Endothelial cell of umbilical vein (primary cell): ENCODE measurements at regions not wholly inside any gene's neighbourhood (a gene's known extent, or its start where the extent isn't known, plus 50 kb on each side); places are given as distances from the start of the nearest gene placed in this dataset.

ENCODE experiments used
- BruUV-seq: library from RNA; stranded (reverse); fragments of 400-500 nt; replicated peaks from 2 replicates; lab custom pipeline; 2021; lab: Mats Ljungman, UMichigan
- CTCF ChIA-PET: fragments of 300-600, 350-600 bp; sonication (Branson Sonifier 250); formaldehyde crosslinking; loops from one replicate; lab custom pipeline; 2021; ENCODE audit warnings: antibody characterized with exemption, inconsistent platforms; lab: Charles Lee
- POLR2A ChIA-PET: fragments of 300-600, 350-600 bp; sonication (Branson Sonifier 250); formaldehyde crosslinking; loops from one replicate; lab custom pipeline; 2021; ENCODE audit warnings: antibody characterized with exemption, inconsistent platforms; lab: Charles Lee
- DNase-seq: peaks from one replicate; pipeline ENCODE4 v3.0.0-alpha.2; 2011; ENCODE audit warnings: low read depth, low spot score
- FAIRE-seq: peaks from 2 replicates; lab custom pipeline; 2011; peaks lifted over from hg19 to GRCh38; lab: Jason Lieb, UNC
- H2AFZ ChIP-seq: 2 replicates; pipeline ENCODE4 v1.6.0; 2012; ENCODE audit warnings: low read depth, low read length, control low read depth, inconsistent platforms
- H3K27ac ChIP-seq: 2 replicates; pipeline ENCODE4 v1.5.1; 2011; ENCODE audit warnings: low read depth, mild to moderate bottlenecking, control low read depth, low read length, moderate library complexity; ENCODE audit not compliant: insufficient read depth
- H3K27me3 ChIP-seq, 2 experiments: 2 replicates each; pipeline versions ENCODE4 v1.6.0 to v1.6.1; 2011; ENCODE audit warnings: low read length in 2 of 2, mixed read lengths in 1 of 2; ENCODE audit not compliant: control insufficient read depth in 2 of 2, insufficient read depth in 2 of 2
- H3K36me3 ChIP-seq, 2 experiments: 2 replicates in 1 of 2; 3 replicates in 1 of 2; pipeline ENCODE4 v1.5.1; 2011; ENCODE audit warnings: low read length in 2 of 2, mild to moderate bottlenecking in 1 of 2, moderate library complexity in 1 of 2; ENCODE audit not compliant: control insufficient read depth in 2 of 2, insufficient read depth in 2 of 2; ENCODE audit errors: extremely low read depth in 1 of 2
- H3K4me1 ChIP-seq: 3 replicates; pipeline ENCODE4 v1.5.1; 2011; ENCODE audit warnings: mild to moderate bottlenecking, low read length; ENCODE audit not compliant: control insufficient read depth, insufficient read depth; ENCODE audit errors: extremely low read depth
- H3K4me2 ChIP-seq: 2 replicates; pipeline ENCODE4 v1.6.1; 2011; ENCODE audit warnings: low read length, control low read depth, mixed read lengths; ENCODE audit not compliant: insufficient read depth
- H3K4me3 ChIP-seq, 3 experiments: fragments of 200-600 bp in 1 of 3; sonication (generic), shearing (Covaris generic) in 1 of 3; replicated peaks in 1 of 3; 2 replicates each; pipeline ENCODE4 v1.5.1; 2011 to 2016; ENCODE audit warnings: control low read depth in 3 of 3, low read length in 3 of 3, mild to moderate bottlenecking in 2 of 3, inconsistent platforms in 1 of 3, low read depth in 1 of 3, moderate library complexity in 1 of 3; ENCODE audit not compliant: insufficient read depth in 1 of 3
- H3K79me2 ChIP-seq: 2 replicates; pipeline ENCODE4 v1.6.0; 2012; ENCODE audit warnings: low read length, inconsistent platforms; ENCODE audit not compliant: control insufficient read depth, insufficient read depth
- H3K9ac ChIP-seq: replicated peaks from 2 replicates; pipeline ENCODE3; 2011; ENCODE audit warnings: low read length, control low read depth; ENCODE audit not compliant: insufficient read depth; ENCODE audit errors: extremely low read depth
- H3K9me1 ChIP-seq: replicated peaks from 3 replicates; pipeline ENCODE4 v1.6.0; 2011; ENCODE audit warnings: mild to moderate bottlenecking, low read length; ENCODE audit not compliant: control insufficient read depth, insufficient read depth; ENCODE audit errors: extremely low read depth
- H3K9me3 ChIP-seq: replicated peaks from 2 replicates; pipeline ENCODE4 v1.5.1; 2012; ENCODE audit warnings: low read length, inconsistent platforms; ENCODE audit not compliant: control insufficient read depth, insufficient read depth
- H4K20me1 ChIP-seq: replicated peaks from 2 replicates; pipeline ENCODE3; 2011; ENCODE audit warnings: mild to moderate bottlenecking, low read length; ENCODE audit not compliant: control insufficient read depth, insufficient read depth; ENCODE audit errors: extremely low read depth
- CTCF ChIP-seq, 2 donors: IDR thresholded peaks; 1 replicate in 1 of 2; 2 replicates in 1 of 2; pipeline ENCODE4 v1.5.1; 2011; ENCODE audit warnings: low read length in 2 of 2, mild to moderate bottlenecking in 2 of 2, moderate library complexity in 2 of 2, control low read depth in 1 of 2, inconsistent platforms in 1 of 2, low read depth in 1 of 2; ENCODE audit not compliant: insufficient read depth in 1 of 2; ENCODE audit errors: extremely low read depth in 1 of 2
- GATA2 ChIP-seq: IDR thresholded peaks from 2 replicates; pipeline ENCODE4 v1.7.0; 2011; ENCODE audit warnings: low read depth, mild to moderate bottlenecking, moderate library complexity, mixed read lengths, low read length; ENCODE audit not compliant: insufficient read length, insufficient read depth
- JUN ChIP-seq: IDR thresholded peaks from 2 replicates; pipeline ENCODE4 v1.6.1; 2011; ENCODE audit warnings: borderline replicate concordance, low read depth; ENCODE audit not compliant: insufficient read length, insufficient read depth
- MYC ChIP-seq: IDR thresholded peaks from one replicate; pipeline ENCODE4 v1.6.1; 2011; ENCODE audit warnings: mild to moderate bottlenecking, low read depth, low read length
- POLR2A ChIP-seq: IDR thresholded peaks from 2 replicates; pipeline ENCODE4 v1.6.1; 2012; ENCODE audit warnings: low read depth, mild to moderate bottlenecking, control low read depth, low read length
- POLR2AphosphoS5 ChIP-seq: IDR thresholded peaks from 2 replicates; pipeline ENCODE4 v1.6.1; 2012; ENCODE audit warnings: low read depth, mild to moderate bottlenecking, control low read depth, low read length, moderate library complexity; ENCODE audit not compliant: insufficient read depth
- dilution Hi-C: fragments of 300-500 bp; cut with MboI; formaldehyde crosslinking; loops from one replicate; pipeline ENCODE4 v1.15.0; 2019; ENCODE audit warnings: low sequenced_read_pairs; ENCODE audit not compliant: extremely low pct_ligation_motif_present
- intact Hi-C: fragments of 100-400 bp; cut with micrococcal nuclease; formaldehyde crosslinking; loops from one replicate; pipeline ENCODE4 v1.10.0; 2022
- TF ChIP-seq, protein P1 (sequence below): IDR thresholded peaks from 2 replicates; pipeline ENCODE4 v1.6.1; 2011; ENCODE audit not compliant: insufficient read depth, insufficient read length

DNA sequence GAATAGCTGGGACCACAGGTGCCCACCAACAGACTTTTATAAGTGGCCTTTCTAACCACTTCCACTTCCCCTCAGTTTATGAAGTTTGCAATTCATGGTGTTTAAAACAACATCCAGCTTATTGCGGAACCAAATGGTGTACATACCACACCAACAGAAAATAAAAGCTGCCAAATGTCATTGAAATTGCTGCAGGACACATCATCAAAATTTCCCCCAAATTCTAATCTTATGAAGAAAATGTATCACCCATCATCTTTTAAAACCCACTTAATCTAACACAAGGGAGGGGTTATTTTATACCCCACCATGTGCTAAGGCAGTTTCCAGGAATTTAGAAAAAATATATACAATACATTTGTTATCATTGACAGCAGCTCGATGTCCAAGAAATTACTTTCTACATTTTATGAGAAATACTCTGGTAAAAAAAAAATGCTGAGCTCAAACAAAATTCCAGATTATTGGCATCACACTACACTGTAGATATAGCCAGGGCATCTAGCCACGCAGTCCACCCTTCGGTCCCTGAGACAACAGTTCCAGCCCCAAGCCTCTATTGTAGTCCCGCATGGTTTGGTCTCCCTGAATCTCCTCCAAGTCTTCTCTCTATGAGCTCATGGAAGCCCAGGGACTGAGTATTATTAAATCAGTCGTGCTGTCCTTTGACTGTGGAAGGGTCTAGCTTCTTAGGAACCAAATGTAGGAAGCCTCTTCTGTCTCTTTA is 372.8 kb upstream of the SLC30A5 start:
- Histone ChIP-seq H3K4me2 (no peak overlapping the region), H3K9me3 (no peaks in the 10 kb centered on the region), H3K79me2 (no peaks in the 10 kb centered on the region), H2AFZ (no peak overlapping the region), H3K9me1 (no peaks in the 10 kb centered on the region), H3K4me3 (no peak overlapping the region), H3K36me3 (no peaks in the 10 kb centered on the region), H3K27me3 (no peaks in the 10 kb centered on the region), H3K27ac (no peak overlapping the region), H4K20me1 (no peaks in the 10 kb centered on the region), H3K9ac (no peak overlapping the region), H3K4me1 (no peaks in the 10 kb centered on the region)
- dilution Hi-C loops = no loop called here
- ChIA-PET POLR2A (no interaction called here), CTCF (no interaction called here)
- BruUV-seq = no TSS peak
- TF ChIP-seq JUN (no peak), CTCF (IDR thresholded peaks at IDR 0.05; ENCODE audit: extremely low read depth in 1 of 2, insufficient read depth in 1 of 2, low read depth in 1 of 2, low read length in 2 of 2) (no peak), GATA2 (no peak), POLR2AphosphoS5 (no peak), MYC (no peak), POLR2A (no peak)
- TF ChIP-seq, protein P1, sequence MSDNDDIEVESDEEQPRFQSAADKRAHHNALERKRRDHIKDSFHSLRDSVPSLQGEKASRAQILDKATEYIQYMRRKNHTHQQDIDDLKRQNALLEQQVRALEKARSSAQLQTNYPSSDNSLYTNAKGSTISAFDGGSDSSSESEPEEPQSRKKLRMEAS = no peak
- FAIRE-seq = no peak
- intact Hi-C loops = no loop called here
- no peak for DNase-seq
